Natural killer cell (primary cell): ENCODE measurements at regions not wholly inside any gene's neighbourhood (a gene's known extent, or its start where the extent isn't known, plus 50 kb on each side); places are given as distances from the start of the nearest gene placed in this dataset.
"Not testable (repeated sequence)": the region's sequence is repeated elsewhere in the genome, so short reads cannot be mapped to it uniquely, and the experiment has no call there.

Source experiments
- ATAC-seq, 3 donors: fragments of 150-1000 bp in 2 of 3; fragments of 200-7000 bp in 1 of 3; cut with Tn5 transposase; 1 replicate in 1 of 3; 2 replicates in 2 of 3; pipeline ENCODE4 v1.10.0; 2021; ENCODE audit warnings: mild to moderate bottlenecking in 2 of 3, moderate library complexity in 2 of 3
- DNase-seq, 2 donors: peaks; one replicate each; pipeline versions ENCODE4 v3.0.0 to v3.0.0-alpha.2; 2013 to 2021; ENCODE audit warnings: mixed read lengths in 1 of 2
- H3K27ac ChIP-seq: one replicate; pipeline ENCODE4 v1.5.1; 2013; ENCODE audit warnings: mild to moderate bottlenecking, low read length
- H3K27me3 ChIP-seq: one replicate; pipeline ENCODE4 v1.6.1; 2013; ENCODE audit warnings: low read length; ENCODE audit not compliant: control insufficient read depth, insufficient read depth
- H3K36me3 ChIP-seq: one replicate; pipeline ENCODE4 v1.6.1; 2013; ENCODE audit warnings: low read length; ENCODE audit not compliant: control insufficient read depth, insufficient read depth
- H3K4me1 ChIP-seq: one replicate; pipeline ENCODE4 v1.6.1; 2013; ENCODE audit warnings: low read length; ENCODE audit not compliant: control insufficient read depth, insufficient read depth
- H3K4me3 ChIP-seq: one replicate; pipeline ENCODE4 v1.5.1; 2013; ENCODE audit warnings: low read length
- H3K9me3 ChIP-seq: one replicate; pipeline ENCODE4 v1.6.1; 2013; ENCODE audit warnings: low read length; ENCODE audit not compliant: control insufficient read depth, insufficient read depth
- H3K27ac Mint-ChIP-seq, 2 donors: one replicate each; pipeline ENCODE4 v1.8.0; 2022; ENCODE audit warnings: mild to moderate bottlenecking in 2 of 2, mixed read lengths in 2 of 2, moderate library complexity in 1 of 2
- H3K27me3 Mint-ChIP-seq, 2 donors: one replicate each; pipeline ENCODE4 v1.8.0; 2022; ENCODE audit warnings: low read depth in 2 of 2, mixed read lengths in 2 of 2
- H3K36me3 Mint-ChIP-seq: one replicate; pipeline ENCODE4 v1.8.0; 2022; ENCODE audit warnings: mixed read lengths
- H3K4me1 Mint-ChIP-seq, 2 donors: one replicate each; pipeline ENCODE4 v1.8.0; 2022; ENCODE audit warnings: mixed read lengths in 2 of 2
- H3K4me3 Mint-ChIP-seq: one replicate; pipeline ENCODE4 v1.8.0; 2022; ENCODE audit warnings: mild to moderate bottlenecking, moderate library complexity, mixed read lengths
- H3K9me3 Mint-ChIP-seq, 2 donors: one replicate each; pipeline ENCODE4 v1.8.0; 2022; ENCODE audit warnings: mixed read lengths in 2 of 2
- WGBS: methylation state at CpG from one replicate; pipeline ENCODE4 v1.1.7; 2013; ENCODE audit warnings: missing lambda C conversion rate; ENCODE audit not compliant: insufficient coverage; 5-methylcytosine and 5-hydroxymethylcytosine counted together
- intact Hi-C: fragments of 100-400 bp; cut with micrococcal nuclease; formaldehyde crosslinking; loops from one replicate; pipeline ENCODE4 v1.14.2; 2022
- TF ChIP-seq, protein P1 (sequence below): fragments of 200-600 bp; IDR thresholded peaks from one replicate; pipeline ENCODE4 v1.8.0; 2022; ENCODE audit warnings: antibody characterized with exemption

GRCh38 chrX:13209704-13210103 is 110.1 kb downstream of the ATXN3L start:
- H3K36me3 Mint-ChIP-seq, H3K27me3 Mint-ChIP-seq, ATAC-seq, H3K9me3 ChIP-seq, H3K36me3 ChIP-seq, H3K9me3 Mint-ChIP-seq, H3K27ac ChIP-seq, H3K27me3 ChIP-seq, DNase-seq, H3K4me3 Mint-ChIP-seq, H3K4me3 ChIP-seq, H3K27ac Mint-ChIP-seq, H3K4me1 ChIP-seq, intact Hi-C loops: not testable (repeated sequence)
- H3K4me1 Mint-ChIP-seq, result peaks cover 0 to 10% of the 10 kb centered on the region in 2 donors
- no CpG with 5 or more reads among the region's 2 CpGs for WGBS

- intact Hi-C loops, result no loop called here
- no peaks in the 10 kb centered on the region for H3K9me3 Mint-ChIP-seq
- H3K27ac Mint-ChIP-seq, result no peak overlapping the region
- H3K36me3 Mint-ChIP-seq, result no peaks in the 10 kb centered on the region
- DNase-seq (no peak), ATAC-seq (no peak)
- no peaks in the 10 kb centered on the region for H3K4me1 ChIP-seq
- H3K27ac ChIP-seq, result no peak overlapping the region
- TF ChIP-seq, protein P1, sequence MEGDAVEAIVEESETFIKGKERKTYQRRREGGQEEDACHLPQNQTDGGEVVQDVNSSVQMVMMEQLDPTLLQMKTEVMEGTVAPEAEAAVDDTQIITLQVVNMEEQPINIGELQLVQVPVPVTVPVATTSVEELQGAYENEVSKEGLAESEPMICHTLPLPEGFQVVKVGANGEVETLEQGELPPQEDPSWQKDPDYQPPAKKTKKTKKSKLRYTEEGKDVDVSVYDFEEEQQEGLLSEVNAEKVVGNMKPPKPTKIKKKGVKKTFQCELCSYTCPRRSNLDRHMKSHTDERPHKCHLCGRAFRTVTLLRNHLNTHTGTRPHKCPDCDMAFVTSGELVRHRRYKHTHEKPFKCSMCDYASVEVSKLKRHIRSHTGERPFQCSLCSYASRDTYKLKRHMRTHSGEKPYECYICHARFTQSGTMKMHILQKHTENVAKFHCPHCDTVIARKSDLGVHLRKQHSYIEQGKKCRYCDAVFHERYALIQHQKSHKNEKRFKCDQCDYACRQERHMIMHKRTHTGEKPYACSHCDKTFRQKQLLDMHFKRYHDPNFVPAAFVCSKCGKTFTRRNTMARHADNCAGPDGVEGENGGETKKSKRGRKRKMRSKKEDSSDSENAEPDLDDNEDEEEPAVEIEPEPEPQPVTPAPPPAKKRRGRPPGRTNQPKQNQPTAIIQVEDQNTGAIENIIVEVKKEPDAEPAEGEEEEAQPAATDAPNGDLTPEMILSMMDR, result no peak
- no peaks in the 10 kb centered on the region for H3K9me3 ChIP-seq
- no peaks in the 10 kb centered on the region for H3K27me3 ChIP-seq
- no peak overlapping the region for H3K4me3 Mint-ChIP-seq
- H3K4me3 ChIP-seq, result no peak overlapping the region
- H3K4me1 Mint-ChIP-seq, result peaks cover 0 to 10% of the 10 kb centered on the region in 2 donors
- H3K27me3 Mint-ChIP-seq, result peaks cover 0 to 8% of the 10 kb centered on the region in 2 donors
- H3K36me3 ChIP-seq, result no peaks in the 10 kb centered on the region
- 73% methylated on average over 1 of the region's 3 CpGs for WGBS
These were observed 111.4 kb downstream of the ATXN3L start for GRCh38 chrX:13208281-13208935.

GRCh38 chrX:13203271-13203670 is 116.6 kb downstream of the ATXN3L start:
- DNase-seq, result no peak
- Histone ChIP-seq H3K4me3 (no peak overlapping the region), H3K27ac (no peak overlapping the region), H3K36me3 (no peaks in the 10 kb centered on the region), H3K27me3 (no peaks in the 10 kb centered on the region), H3K4me1 (no peaks in the 10 kb centered on the region), H3K9me3 (no peaks in the 10 kb centered on the region)
- Mint-ChIP-seq H3K4me3 (no peak overlapping the region), H3K36me3 (no peaks in the 10 kb centered on the region), H3K27ac (no peak overlapping the region), H3K27me3 (peaks cover 3 to 51% of the 10 kb centered on the region in 2 donors), H3K4me1 (peaks cover 0 to 6% of the 10 kb centered on the region in 2 donors), H3K9me3 (no peaks in the 10 kb centered on the region)
- intact Hi-C loops, result no loop called here
- WGBS, result 100% methylated on average over 2 of the region's 5 CpGs
- TF ChIP-seq, protein P1, result no peak
- no peak for ATAC-seq

GRCh38 chrX:13201605-13202219 is 118.1 kb downstream of the ATXN3L start:
- WGBS, result 95% methylated on average over 12 of the region's 14 CpGs
- peaks cover 0 to 6% of the 10 kb centered on the region in 2 donors for H3K4me1 Mint-ChIP-seq
- H3K9me3 ChIP-seq, result no peaks in the 10 kb centered on the region
- DNase-seq (no peak), ATAC-seq (no peak)
- no peaks in the 10 kb centered on the region for H3K4me1 ChIP-seq
- H3K27me3 Mint-ChIP-seq, result peaks cover 3 to 51% of the 10 kb centered on the region in 2 donors
- no peaks in the 10 kb centered on the region for H3K36me3 Mint-ChIP-seq
- no peaks in the 10 kb centered on the region for H3K9me3 Mint-ChIP-seq
- no peak overlapping the region for H3K4me3 ChIP-seq
- no peaks in the 10 kb centered on the region for H3K27me3 ChIP-seq
- intact Hi-C loops, result no loop called here
- TF ChIP-seq, protein P1, result no peak
- no peak overlapping the region for H3K27ac Mint-ChIP-seq
- no peak overlapping the region for H3K27ac ChIP-seq
- no peak overlapping the region for H3K4me3 Mint-ChIP-seq
- H3K36me3 ChIP-seq, result no peaks in the 10 kb centered on the region
